OCI-LY3 (cell line): ENCODE measurements at regions not wholly inside any gene's neighbourhood (a gene's known extent, or its start where the extent isn't known, plus 50 kb on each side); places are given as distances from the start of the nearest gene placed in this dataset.

Source experiments
- EZH2phosphoT487 ChIP-seq: fragments of 200-600 bp; shearing (Covaris generic); IDR thresholded peaks from 2 replicates; pipeline ENCODE4 v1.6.1; 2018; ENCODE audit warnings: antibody characterized with exemption, mixed run types, low read depth
- TF ChIP-seq, protein P1 (sequence below): fragments of 200-600, 300-600 bp; sonication (generic); IDR thresholded peaks from 2 replicates; pipeline ENCODE4 v1.5.1; 2014; ENCODE audit warnings: antibody characterized with exemption, low read length, low read depth

DNA sequence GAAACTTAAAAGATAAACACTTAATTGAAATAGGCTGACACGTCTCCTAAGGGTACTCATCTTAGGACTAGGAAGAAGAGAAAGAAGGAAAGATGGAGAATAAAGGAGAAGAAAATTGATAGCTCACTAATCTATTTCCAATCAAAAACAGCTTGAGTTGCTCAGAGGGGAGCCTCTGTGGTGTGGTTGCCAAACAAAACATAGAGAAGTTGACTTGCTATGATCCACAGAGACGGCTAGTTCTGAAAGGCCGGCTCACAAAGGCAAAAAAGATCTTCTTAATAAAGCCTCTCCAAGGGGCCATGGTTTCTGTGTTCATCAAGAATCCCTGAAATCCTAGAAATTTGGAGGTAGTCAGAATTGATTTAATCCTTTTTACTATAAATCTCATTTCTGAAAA, 644.1 kb downstream of the LMO4 start:
- TF ChIP-seq, protein P1, sequence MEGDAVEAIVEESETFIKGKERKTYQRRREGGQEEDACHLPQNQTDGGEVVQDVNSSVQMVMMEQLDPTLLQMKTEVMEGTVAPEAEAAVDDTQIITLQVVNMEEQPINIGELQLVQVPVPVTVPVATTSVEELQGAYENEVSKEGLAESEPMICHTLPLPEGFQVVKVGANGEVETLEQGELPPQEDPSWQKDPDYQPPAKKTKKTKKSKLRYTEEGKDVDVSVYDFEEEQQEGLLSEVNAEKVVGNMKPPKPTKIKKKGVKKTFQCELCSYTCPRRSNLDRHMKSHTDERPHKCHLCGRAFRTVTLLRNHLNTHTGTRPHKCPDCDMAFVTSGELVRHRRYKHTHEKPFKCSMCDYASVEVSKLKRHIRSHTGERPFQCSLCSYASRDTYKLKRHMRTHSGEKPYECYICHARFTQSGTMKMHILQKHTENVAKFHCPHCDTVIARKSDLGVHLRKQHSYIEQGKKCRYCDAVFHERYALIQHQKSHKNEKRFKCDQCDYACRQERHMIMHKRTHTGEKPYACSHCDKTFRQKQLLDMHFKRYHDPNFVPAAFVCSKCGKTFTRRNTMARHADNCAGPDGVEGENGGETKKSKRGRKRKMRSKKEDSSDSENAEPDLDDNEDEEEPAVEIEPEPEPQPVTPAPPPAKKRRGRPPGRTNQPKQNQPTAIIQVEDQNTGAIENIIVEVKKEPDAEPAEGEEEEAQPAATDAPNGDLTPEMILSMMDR, result no peak
- TF ChIP-seq EZH2phosphoT487, result no peak
